HEK293T (cell line): ENCODE measurements at regions not wholly inside any gene's neighbourhood (a gene's known extent, or its start where the extent isn't known, plus 50 kb on each side); places are given as distances from the start of the nearest gene placed in this dataset.

ENCODE experiments used
- CTBP1 ChIP-seq: fragments of 450-650 bp; IDR thresholded peaks from 2 replicates; pipeline ENCODE4 v1.6.1; 2016; ENCODE audit warnings: borderline replicate concordance
- ELF4 ChIP-seq: fragments of 450-650 bp; IDR thresholded peaks from 2 replicates; pipeline ENCODE4 v1.6.1; 2017; ENCODE audit warnings: antibody characterized with exemption
- FOXA1 ChIP-seq: fragments of 450-650 bp; IDR thresholded peaks from 2 replicates; pipeline ENCODE4 v1.6.1; 2016; ENCODE audit warnings: mild to moderate bottlenecking
- FOXK2 ChIP-seq: fragments of 450-650 bp; IDR thresholded peaks from 2 replicates; pipeline ENCODE4 v1.6.1; 2016; ENCODE audit warnings: mild to moderate bottlenecking
- SP1 ChIP-seq: fragments of 450-650 bp; IDR thresholded peaks from 2 replicates; pipeline ENCODE4 v1.6.1; 2017
- SUZ12 ChIP-seq: fragments of 450-650 bp; IDR thresholded peaks from 2 replicates; pipeline ENCODE4 v1.6.1; 2016; ENCODE audit warnings: mild to moderate bottlenecking

DNA sequence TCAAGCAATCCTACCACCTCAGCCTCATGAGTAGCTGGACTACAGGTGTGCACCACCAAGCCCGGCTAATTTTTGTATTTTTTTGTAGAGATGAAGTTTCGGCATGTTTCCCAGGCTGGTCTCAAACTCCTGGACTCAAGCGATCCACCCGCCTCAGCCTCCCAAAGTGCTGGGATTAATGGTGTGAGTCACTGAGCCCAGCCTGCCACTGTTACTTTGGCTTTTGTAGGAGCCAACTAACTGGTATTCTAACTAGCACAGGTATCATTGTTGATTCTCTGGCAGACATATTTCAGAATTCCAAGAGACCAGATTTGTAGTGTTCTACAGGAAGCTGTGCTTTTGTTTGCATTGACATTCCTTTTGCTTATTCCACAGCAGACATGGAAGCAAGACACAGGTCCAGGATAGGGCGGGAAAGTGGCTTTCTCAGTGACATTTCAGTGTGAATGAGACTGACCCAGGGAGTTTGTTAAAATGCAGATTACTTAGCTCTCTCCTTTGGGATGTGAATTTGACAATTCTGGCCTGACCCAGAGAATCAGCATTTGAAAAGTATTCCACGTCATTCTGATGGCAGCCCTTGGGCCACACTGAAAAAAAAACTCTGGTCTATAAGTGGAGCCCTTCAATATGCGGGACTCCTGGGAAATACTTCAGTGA lies 52.2 kb upstream of the PAX6 start:
- TF ChIP-seq SP1 (no peak), CTBP1 (no peak), SUZ12 (no peak), FOXA1 (no peak), ELF4 (no peak), FOXK2 (no peak)
